Gastroesophageal sphincter (tissue), 3 donors: ENCODE measurements at regions not wholly inside any gene's neighbourhood (a gene's known extent, or its start where the extent isn't known, plus 50 kb on each side); places are given as distances from the start of the nearest gene placed in this dataset.

Experiments
- POLR2A ChIP-seq, 2 donors: fragments of 450-650 bp; IDR thresholded peaks; one replicate each; pipeline ENCODE4 v1.6.1; 2017; ENCODE audit warnings: antibody characterized with exemption in 2 of 2, mild to moderate bottlenecking in 2 of 2, moderate library complexity in 1 of 2
- POLR2AphosphoS5 ChIP-seq: sonication (generic); formaldehyde crosslinking; IDR thresholded peaks from one replicate; pipeline ENCODE4 v1.6.1; 2017; ENCODE audit warnings: antibody characterized with exemption
- TF ChIP-seq, protein P1 (sequence below), 4 experiments: fragments of 200-600 bp in 2 of 4; fragments of 450-650 bp in 2 of 4; sonication (generic) in 1 of 4; IDR thresholded peaks; one replicate each; pipeline ENCODE4 v1.5.1; 2017 to 2019; ENCODE audit warnings: antibody characterized with exemption in 4 of 4, mild to moderate bottlenecking in 2 of 4, moderate library complexity in 2 of 4

- TF ChIP-seq, protein P1, sequence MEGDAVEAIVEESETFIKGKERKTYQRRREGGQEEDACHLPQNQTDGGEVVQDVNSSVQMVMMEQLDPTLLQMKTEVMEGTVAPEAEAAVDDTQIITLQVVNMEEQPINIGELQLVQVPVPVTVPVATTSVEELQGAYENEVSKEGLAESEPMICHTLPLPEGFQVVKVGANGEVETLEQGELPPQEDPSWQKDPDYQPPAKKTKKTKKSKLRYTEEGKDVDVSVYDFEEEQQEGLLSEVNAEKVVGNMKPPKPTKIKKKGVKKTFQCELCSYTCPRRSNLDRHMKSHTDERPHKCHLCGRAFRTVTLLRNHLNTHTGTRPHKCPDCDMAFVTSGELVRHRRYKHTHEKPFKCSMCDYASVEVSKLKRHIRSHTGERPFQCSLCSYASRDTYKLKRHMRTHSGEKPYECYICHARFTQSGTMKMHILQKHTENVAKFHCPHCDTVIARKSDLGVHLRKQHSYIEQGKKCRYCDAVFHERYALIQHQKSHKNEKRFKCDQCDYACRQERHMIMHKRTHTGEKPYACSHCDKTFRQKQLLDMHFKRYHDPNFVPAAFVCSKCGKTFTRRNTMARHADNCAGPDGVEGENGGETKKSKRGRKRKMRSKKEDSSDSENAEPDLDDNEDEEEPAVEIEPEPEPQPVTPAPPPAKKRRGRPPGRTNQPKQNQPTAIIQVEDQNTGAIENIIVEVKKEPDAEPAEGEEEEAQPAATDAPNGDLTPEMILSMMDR (IDR thresholded peaks at IDR 0.05), result no peak
- no peak for TF ChIP-seq POLR2A (IDR thresholded peaks at IDR 0.05)
- TF ChIP-seq POLR2AphosphoS5, result no peak
These were observed 271.7 kb upstream of the TLE4 start for GRCh38 chr9:79300068-79300467.
